GM19438 (cell line): ENCODE measurements at regions not wholly inside any gene's neighbourhood (a gene's known extent, or its start where the extent isn't known, plus 50 kb on each side); places are given as distances from the start of the nearest gene placed in this dataset.

Experiments
- ATAC-seq: cut with Tn5 transposase; IDR thresholded peaks from one replicate; pipeline ENCODE4 v1.9.1; 2021; ENCODE audit warnings: low read depth; ENCODE audit not compliant: unreplicated experiment

GRCh38 chr3:44013967-44014366, 227.7 kb upstream of the TOPAZ1 start:
- no peak for ATAC-seq

- ATAC-seq = no peak
These were observed 226.5 kb upstream of the TOPAZ1 start for GRCh38 chr3:44015170-44015569.

GRCh38 chr3:44016818-44017217, 224.9 kb upstream of the TOPAZ1 start:
- no peak for ATAC-seq

GRCh38 chr3:44018926-44019325, 222.8 kb upstream of the TOPAZ1 start:
- ATAC-seq = no peak

GRCh38 chr3:44019736-44020135, 221.9 kb upstream of the TOPAZ1 start:
- no peak for ATAC-seq

- ATAC-seq = no peak
These were observed 221.5 kb upstream of the TOPAZ1 start for GRCh38 chr3:44020143-44020542.

- no peak for ATAC-seq
These were observed 219.8 kb upstream of the TOPAZ1 start for GRCh38 chr3:44021651-44022594.

- ATAC-seq = no peak
These were observed 217.6 kb upstream of the TOPAZ1 start for GRCh38 chr3:44023961-44024593.

- no peak for ATAC-seq
These were observed 215.3 kb upstream of the TOPAZ1 start for GRCh38 chr3:44026220-44026865.

- no peak for ATAC-seq
These were observed 212.6 kb upstream of the TOPAZ1 start for GRCh38 chr3:44029100-44029499.

- ATAC-seq = no peak
These were observed 211.4 kb upstream of the TOPAZ1 start for GRCh38 chr3:44030285-44030684.

GRCh38 chr3:44030687-44031305, 210.9 kb upstream of the TOPAZ1 start:
- no peak for ATAC-seq

GRCh38 chr3:44031387-44032380, 210.0 kb upstream of the TOPAZ1 start:
- no peak for ATAC-seq

- ATAC-seq = no peak
These were observed 209.2 kb upstream of the TOPAZ1 start for GRCh38 chr3:44032487-44032886.

- ATAC-seq = no peak
These were observed 208.6 kb upstream of the TOPAZ1 start for GRCh38 chr3:44033123-44033522.

- ATAC-seq = no peak
These were observed 204.8 kb upstream of the TOPAZ1 start for GRCh38 chr3:44036850-44037249.

- ATAC-seq = no peak
These were observed 202.7 kb upstream of the TOPAZ1 start for GRCh38 chr3:44039006-44039405.

GRCh38 chr3:44041726-44042125, 200.0 kb upstream of the TOPAZ1 start:
- no peak for ATAC-seq

GRCh38 chr3:44042772-44043171, 198.9 kb upstream of the TOPAZ1 start:
- ATAC-seq = no peak
